CD4-positive, alpha-beta T cell treated with Interleukin-15 for 1 hour (primary cell): ENCODE measurements at regions not wholly inside any gene's neighbourhood (a gene's known extent, or its start where the extent isn't known, plus 50 kb on each side); places are given as distances from the start of the nearest gene placed in this dataset.

Experiments
- DNase-seq: peaks from one replicate; pipeline ENCODE4 v3.0.0-alpha.2; 2020

- DNase-seq, result no peak
These were observed 50.6 kb upstream of the SLC45A1 start for GRCh38 chr1:8267307-8267706.

DNA sequence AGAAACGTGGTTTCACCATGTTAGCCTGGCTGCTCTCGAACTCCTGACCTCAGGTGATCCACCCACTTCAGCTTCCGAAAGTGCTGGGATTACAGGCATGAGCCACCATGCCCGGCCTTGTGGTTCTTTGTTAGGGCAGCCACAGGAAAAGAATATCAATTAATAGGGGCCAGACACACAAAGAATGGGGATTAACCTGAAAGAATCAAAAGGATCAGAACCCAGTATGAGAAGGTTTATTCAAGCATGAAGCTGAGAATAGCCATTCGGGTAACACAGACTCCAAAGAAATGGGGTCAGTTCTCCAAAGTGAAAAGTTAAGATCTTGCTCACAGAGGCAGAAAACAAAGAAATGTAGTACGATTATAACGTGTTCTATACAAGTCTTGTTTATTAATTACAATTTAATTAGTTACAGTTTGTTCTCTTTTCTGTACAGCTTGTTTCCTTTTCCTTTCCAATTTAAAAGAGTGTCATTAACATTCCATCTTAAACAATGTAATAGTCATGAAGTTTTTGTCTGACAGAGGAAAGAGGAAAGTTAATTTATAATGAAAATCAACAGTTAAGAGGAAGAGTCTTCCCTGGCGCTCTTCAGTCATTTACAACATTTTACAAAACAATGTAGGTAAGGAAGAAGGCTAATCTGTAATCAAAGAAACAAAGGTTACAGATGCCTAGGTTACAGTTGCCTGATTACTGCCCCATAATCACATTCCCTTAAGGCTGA is 51.3 kb upstream of the SLC45A1 start:
- no peak for DNase-seq

DNA sequence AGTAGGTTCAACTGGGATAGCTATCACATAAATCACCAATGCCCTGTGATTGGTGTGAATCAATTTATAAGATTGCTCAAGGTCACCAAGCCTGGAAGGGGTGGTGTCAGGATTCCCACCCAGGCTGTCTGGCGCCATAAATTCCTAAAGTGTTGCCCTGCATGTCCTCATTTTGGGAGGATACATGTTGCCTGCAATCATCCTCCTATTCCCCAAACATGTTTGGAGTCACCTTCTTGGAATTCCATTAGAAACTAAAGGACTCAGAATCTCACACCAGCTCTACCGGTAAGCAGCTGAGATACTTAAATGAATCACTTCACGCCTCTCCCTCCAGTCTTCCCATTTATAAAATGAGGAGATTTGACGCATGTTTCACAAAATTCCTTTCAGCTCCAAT is 54.1 kb upstream of the SLC45A1 start:
- no peak for DNase-seq

DNA sequence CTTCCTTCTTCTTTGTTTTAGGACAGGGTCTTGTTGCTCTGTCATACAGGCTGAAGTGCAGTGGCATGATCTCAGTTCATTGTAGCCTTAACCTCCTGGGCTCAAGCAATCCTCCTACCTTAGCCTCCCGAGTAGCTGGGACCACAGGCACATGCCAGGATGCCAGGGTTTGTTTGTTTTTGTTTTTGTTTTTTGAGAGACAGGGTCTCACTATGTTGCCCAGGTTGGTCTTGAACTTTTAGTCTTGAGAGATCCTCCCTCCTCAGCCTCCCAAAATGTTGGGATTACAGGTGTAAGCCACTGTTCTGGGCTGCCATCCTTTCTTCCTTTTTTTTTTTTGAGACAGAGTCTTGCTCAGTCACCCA is 56.5 kb upstream of the SLC45A1 start:
- no peak for DNase-seq

GRCh38 chr1:8259498-8260290 is 58.2 kb upstream of the SLC45A1 start:
- no peak for DNase-seq

DNA sequence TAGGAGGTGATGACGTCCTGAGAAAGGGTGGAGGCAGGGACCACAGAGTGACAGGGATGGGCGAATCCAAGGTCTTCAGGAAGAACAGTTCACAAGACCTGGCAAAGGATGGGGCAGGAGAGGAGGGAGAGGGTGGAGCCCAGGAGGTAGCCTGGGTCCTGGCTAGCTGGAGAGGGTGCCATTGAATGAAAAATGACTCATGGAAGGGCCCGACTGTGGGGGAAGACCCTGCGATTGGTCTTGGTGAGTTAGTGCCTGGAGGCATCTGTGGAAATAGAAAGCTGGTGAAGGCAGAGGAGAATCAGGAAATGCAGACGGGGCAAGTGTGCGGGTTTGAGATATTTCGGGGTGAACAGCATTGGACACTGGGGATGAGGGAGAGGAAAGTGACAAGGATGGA is 60.3 kb upstream of the SLC45A1 start:
- no peak for DNase-seq

DNA sequence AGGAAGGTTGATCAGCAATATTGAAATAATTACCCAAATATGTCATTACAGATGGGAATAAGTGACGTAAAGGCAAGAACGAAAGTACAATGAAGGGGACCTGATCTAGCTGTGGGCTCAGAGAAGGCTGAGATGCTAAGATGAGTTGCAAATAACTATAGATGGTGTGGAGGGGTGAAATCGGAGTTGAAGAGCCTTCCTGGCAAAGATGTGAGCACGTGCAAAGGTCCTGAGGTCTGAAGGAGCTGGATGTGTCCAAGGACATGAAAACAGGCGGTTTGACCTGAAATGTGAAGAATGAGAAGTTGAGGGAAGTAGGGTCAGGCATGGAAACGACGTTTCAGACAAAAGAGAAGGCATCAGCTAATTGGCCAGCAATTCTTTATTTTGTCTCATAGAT is 61.6 kb upstream of the SLC45A1 start:
- no peak for DNase-seq

- DNase-seq, result no peak
These were observed 62.2 kb upstream of the SLC45A1 start for GRCh38 chr1:8255712-8256111.

DNA sequence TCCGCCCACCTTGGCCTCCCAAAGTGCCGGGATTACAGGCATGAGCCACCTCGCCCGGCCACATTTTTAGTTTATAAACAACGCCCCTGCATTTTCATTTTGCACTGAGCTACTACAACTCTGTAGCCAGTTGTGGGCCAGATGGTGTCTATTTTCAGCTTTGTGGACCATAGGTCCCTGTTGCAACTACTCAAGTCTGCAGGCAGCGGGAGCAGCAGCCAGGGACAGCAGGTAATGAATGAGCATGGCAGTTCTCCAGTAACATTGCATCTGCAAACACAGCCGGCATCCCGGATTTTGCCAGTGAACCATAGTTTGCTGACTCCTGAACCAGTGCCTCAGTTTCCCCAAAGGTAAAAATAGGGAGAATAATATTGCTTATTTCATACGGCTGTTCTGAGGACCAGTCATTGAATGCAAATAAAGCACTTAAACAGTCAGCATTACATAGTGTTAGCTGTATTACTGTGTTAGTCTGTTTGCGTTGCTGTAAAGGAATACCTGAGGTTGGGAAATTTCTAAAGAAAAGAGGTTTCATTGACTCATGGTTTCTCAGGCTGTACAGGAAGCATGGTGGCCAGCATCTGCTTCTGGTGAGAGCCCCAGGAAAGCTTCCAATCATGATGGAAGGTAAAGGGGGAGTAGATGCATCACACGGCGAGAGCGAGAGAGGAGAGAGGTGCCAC is 65.5 kb upstream of the SLC45A1 start:
- DNase-seq, result no peak

DNA sequence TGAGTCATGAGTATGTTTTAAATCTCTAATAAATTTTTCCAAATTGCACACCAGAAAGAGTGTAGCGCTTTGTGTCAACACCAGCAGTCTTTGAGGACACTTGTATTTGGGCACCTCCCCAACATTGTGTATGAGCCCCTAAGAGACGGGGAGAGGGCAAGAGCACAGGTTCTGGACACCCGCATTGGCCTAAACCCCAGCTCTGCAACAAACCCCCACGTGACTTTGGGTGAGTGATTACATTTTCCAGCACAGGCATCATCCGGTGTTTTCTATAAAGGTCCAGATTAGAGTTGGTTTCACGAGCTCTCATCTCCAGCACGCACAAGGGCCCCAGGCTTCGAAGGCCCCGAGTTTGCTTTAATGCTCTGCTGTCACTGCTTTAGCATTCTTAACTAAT is 66.3 kb upstream of the SLC45A1 start:
- no peak for DNase-seq

GRCh38 chr1:8249838-8250237 is 68.1 kb upstream of the SLC45A1 start:
- no peak for DNase-seq

DNA sequence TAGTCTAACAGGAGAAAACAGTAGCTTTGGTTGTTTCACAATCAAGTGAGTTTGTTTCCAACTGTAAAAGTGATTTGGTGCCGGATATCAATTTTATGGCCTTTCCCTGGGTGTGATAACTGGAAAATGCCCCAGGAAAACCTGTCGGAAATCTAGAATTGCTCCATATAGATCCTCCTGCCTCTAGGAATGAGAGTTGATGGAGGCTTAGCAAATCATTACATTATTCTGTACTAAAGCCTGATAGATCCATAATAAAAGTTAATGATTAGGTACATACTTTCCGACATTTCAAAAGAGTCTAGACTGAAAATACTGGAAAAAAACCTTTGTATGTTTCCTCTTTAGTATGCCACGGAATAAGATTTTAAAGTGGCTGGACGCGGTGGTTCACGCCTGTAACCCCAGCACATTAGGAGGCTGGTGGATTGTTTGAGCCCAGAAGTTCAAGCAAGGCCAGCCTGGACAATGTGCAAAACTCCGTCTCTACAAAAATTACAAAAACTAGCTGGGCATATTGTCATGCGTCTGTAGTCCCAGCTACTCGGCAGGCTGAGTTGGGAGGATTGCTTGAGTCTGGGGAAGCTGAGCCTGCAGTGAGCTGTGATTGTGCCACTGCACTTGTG is 70.0 kb upstream of the SLC45A1 start:
- no peak for DNase-seq

GRCh38 chr1:8244304-8244703 is 73.6 kb upstream of the SLC45A1 start:
- no peak for DNase-seq

- no peak for DNase-seq
These were observed 75.4 kb upstream of the SLC45A1 start for GRCh38 chr1:8242498-8242897.

DNA sequence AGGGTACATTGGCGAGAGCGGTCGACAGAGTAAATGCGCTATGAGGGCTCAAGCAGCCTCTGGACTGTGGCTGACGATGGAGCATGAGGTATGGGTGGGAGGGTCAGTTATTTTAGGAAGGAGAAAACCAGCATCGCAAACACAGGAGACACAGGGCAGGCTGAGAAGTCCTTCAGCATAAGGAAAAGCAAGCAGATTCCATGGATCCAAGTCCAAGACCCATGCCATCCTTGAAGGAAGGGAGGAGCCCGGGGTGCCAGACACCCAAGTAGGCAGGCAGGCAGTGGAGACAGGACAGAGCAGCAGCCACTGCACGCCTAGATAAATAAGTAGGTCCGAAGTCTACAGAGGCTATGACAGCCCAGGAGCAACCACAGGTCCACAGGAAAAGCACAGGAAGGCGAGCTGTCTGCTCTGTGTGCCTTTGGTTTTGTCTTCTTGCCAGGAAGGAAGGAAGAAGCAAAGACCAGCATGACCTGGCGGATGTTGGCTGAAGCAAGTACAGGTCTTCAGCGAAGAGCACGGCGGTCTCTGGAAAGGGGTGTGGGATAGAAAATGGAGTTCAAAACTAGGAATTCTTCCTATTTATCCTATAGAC is 76.4 kb upstream of the SLC45A1 start:
- DNase-seq, result no peak

DNA sequence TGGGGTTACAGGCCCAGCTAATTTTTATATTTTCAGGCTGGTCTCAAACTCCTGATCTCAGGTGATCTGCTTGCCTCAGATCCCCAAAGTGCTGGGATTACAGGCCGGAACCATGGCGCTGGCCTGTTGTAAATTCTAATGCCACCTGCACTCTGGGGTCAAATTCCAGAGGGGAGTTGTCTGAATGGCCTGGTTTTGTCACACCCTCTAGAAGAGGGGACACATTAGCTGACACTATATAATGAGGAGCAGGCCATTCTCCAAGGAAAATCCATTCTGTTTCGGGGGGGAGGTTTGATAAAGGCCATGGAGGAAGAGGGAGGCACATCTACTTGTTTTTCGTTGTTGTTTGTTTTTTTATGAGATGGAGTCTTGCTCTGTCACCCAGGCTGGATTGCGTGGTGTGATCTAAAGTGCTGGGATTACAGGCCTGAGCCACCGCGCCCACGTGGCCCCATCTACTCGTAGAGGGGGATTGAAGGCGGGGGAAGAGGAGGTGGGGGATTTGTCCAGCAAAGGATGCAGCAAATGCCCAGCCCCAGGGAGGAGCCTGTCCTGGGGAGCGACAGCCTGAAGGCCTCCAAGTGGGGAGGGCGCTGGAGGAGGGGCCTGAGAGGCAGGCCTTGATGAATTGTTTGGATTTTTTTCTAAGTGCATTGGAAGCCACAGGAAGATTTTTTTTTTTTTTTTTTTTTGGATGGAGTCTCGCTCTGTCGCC is 78.4 kb upstream of the SLC45A1 start:
- no peak for DNase-seq

DNA sequence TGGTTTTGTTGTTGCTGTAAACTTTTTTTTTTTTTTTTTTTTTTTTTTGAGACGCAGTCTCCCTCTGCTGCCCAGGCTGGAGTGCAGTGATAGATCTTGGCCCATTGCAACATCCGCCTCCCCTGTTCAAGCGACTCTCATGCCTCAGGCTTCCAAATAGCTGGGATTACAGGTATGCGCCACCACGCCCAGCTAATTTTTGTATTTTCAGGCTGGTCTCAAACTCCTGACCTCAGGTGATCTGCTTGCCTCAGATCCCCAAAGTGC is 78.9 kb upstream of the SLC45A1 start:
- no peak for DNase-seq

DNA sequence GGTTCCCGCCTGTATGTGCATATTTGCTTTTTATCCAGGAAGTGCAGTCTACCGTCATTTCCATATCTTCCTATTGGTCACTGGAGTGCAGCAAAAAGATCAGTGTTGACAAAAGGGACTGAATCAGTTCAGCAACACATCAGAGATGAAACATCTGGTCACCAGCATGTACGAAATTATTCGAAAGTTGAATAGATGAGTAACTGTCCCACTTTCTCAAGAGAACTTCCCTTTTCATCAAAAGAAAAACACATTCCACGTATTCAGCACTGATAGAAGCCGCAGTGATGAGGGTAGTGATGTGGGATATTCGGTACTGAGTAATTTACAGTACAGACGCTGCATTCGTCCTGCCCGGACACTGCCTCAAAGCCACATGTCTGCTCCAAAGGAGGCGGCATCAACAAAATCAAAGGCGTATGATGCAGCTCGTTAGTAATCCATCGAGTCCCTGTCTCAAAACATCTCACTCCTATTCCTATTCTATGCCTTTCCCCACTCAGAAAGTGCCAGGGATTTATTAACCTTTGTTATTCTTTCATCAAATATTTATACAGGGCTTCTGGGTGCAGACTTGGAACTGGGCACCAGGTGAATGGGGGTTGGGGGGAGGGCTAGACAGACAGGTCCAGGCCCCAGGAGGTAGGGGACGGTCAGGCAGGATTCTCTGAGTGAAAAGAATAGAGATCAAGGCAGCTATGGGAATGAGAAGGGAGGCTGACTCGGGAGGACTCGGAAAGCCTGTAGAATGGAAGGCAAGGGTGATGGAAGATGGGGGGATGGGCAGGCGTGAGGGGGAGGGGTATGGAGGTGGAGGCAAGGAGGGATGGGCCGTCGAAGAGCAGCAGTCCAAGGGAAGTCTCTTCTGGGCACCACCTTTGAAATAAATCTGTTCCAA is 79.5 kb upstream of the SLC45A1 start:
- DNase-seq, result no peak

GRCh38 chr1:8232036-8232757 is 85.7 kb upstream of the SLC45A1 start:
- DNase-seq, result no peak

GRCh38 chr1:8230292-8230621 is 87.7 kb upstream of the SLC45A1 start:
- DNase-seq, result no peak

- DNase-seq, result no peak
These were observed 89.7 kb upstream of the SLC45A1 start for GRCh38 chr1:8228253-8228652.
